HFFc6 (cell line): ENCODE measurements at regions not wholly inside any gene's neighbourhood (a gene's known extent, or its start where the extent isn't known, plus 50 kb on each side); places are given as distances from the start of the nearest gene placed in this dataset.

Experiments
- DNase-seq: peaks from one replicate; pipeline ENCODE4 v3.0.0-alpha.2; 2018
- H3K27ac Mint-ChIP-seq: 2 replicates; pipeline ENCODE4 v1.8.0; 2020; ENCODE audit warnings: mild to moderate bottlenecking, mixed read lengths
- H3K27me3 Mint-ChIP-seq: 2 replicates; pipeline ENCODE4 v1.8.0; 2021; ENCODE audit warnings: mild to moderate bottlenecking, moderate library complexity, mixed read lengths; ENCODE audit not compliant: insufficient read depth
- H3K36me3 Mint-ChIP-seq: 2 replicates; pipeline ENCODE4 v1.8.0; 2021; ENCODE audit warnings: low read depth, mixed read lengths
- H3K4me1 Mint-ChIP-seq: 2 replicates; pipeline ENCODE4 v1.8.0; 2020; ENCODE audit warnings: low read depth, mixed read lengths
- H3K4me3 Mint-ChIP-seq: 2 replicates; pipeline ENCODE4 v1.8.0; 2020; ENCODE audit warnings: mild to moderate bottlenecking, moderate library complexity, mixed read lengths
- H3K9me3 Mint-ChIP-seq: 2 replicates; pipeline ENCODE4 v1.8.0; 2020; ENCODE audit warnings: mild to moderate bottlenecking, mixed read lengths
- CTCF ChIP-seq: fragments of 200-600 bp; sonication (generic); IDR thresholded peaks from 2 replicates; pipeline ENCODE4 v1.5.0; 2021; ENCODE audit warnings: antibody characterized with exemption, mild to moderate bottlenecking

GRCh38 chr5:144549580-144549979 lies 378.9 kb downstream of the KCTD16 start:
- Mint-ChIP-seq H3K36me3 (no peaks in the 10 kb centered on the region), H3K27me3 (no peaks in the 10 kb centered on the region), H3K9me3 (no peaks in the 10 kb centered on the region), H3K4me1 (peaks cover 46% of the 10 kb centered on the region), H3K4me3 (no peak overlapping the region), H3K27ac (peak overlapping the region; percentile 21; the same call in 1 of the 2 replicates)
- no peak for TF ChIP-seq CTCF
- peak; percentile 77 for DNase-seq

- H3K27me3 Mint-ChIP-seq: no peaks in the 10 kb centered on the region
- no peak overlapping the region for H3K4me3 Mint-ChIP-seq
- H3K36me3 Mint-ChIP-seq: no peaks in the 10 kb centered on the region
- no peak for DNase-seq
- H3K4me1 Mint-ChIP-seq: peaks cover 46% of the 10 kb centered on the region
- TF ChIP-seq CTCF: no peak
- H3K9me3 Mint-ChIP-seq: no peaks in the 10 kb centered on the region
- H3K27ac Mint-ChIP-seq: no peak overlapping the region
These were observed 378.3 kb downstream of the KCTD16 start for GRCh38 chr5:144548936-144549335.

GRCh38 chr5:144547098-144547499 lies 376.4 kb downstream of the KCTD16 start:
- DNase-seq: no peak
- H3K4me1 Mint-ChIP-seq: peaks cover 46% of the 10 kb centered on the region

GRCh38 chr5:144538845-144539244 lies 368.2 kb downstream of the KCTD16 start:
- Mint-ChIP-seq H3K9me3 (no peaks in the 10 kb centered on the region), H3K27me3 (no peaks in the 10 kb centered on the region; the same call in 1 of the 2 replicates), H3K27ac (no peak overlapping the region; the same call in 1 of the 2 replicates), H3K4me3 (peak overlapping the region; percentile 13; the same call in 1 of the 2 replicates), H3K4me1 (peaks cover 16% of the 10 kb centered on the region; the same call in 1 of the 2 replicates), H3K36me3 (no peaks in the 10 kb centered on the region)
- no peak for TF ChIP-seq CTCF
- DNase-seq: no peak

More at GRCh38 chr5:144547098-144547499, 376.4 kb downstream of the KCTD16 start:
- no peaks in the 10 kb centered on the region for H3K27me3 Mint-ChIP-seq
- no peaks in the 10 kb centered on the region for H3K9me3 Mint-ChIP-seq
- TF ChIP-seq CTCF: no peak
- H3K4me3 Mint-ChIP-seq: peak overlapping the region; percentile 11; the same call in 1 of the 2 replicates
- H3K36me3 Mint-ChIP-seq: no peaks in the 10 kb centered on the region
- peak overlapping the region; percentile 14; the same call in 1 of the 2 replicates for H3K27ac Mint-ChIP-seq
